Stimulated activated CD4-positive, alpha-beta T cell treated with anti-CD3 and anti-CD28 coated beads, Interleukin-12 subunit alpha, Interleukin-12 subunit beta, amount 100 ng/mL, for 4 hours (primary cell): ENCODE measurements at regions not wholly inside any gene's neighbourhood (a gene's known extent, or its start where the extent isn't known, plus 50 kb on each side); places are given as distances from the start of the nearest gene placed in this dataset.
"Not testable (repeated sequence)": the region's sequence is repeated elsewhere in the genome, so short reads cannot be mapped to it uniquely, and the experiment has no call there.

Experiments used
- DNase-seq: peaks from one replicate; pipeline ENCODE4 v3.0.0-alpha.2; 2020

DNA sequence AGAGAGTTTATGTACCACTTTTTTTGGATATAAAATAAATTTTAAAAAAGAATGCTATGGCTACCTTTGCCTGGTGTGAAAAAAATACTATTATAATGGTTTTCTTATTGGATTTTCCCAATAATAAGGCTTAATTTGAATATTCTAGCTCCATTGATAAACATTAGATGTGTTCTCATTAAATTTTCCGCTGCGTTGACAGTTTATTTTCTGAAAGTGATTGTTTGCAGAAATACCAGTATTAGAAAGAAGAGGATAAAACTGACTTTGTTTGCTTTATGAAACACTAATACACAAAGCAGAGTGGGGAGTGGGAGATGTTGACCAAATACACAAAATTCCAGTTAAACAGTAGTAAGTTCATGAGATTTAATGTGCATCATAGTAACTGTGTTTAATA, 433.3 kb upstream of the TMEFF2 start:
- DNase-seq = no peak

- no peak for DNase-seq
Measured at GRCh38 chr2:192615105-192615504, 420.4 kb upstream of the TMEFF2 start.

- DNase-seq = no peak
Measured at GRCh38 chr2:192604295-192604694, 409.6 kb upstream of the TMEFF2 start.

DNA sequence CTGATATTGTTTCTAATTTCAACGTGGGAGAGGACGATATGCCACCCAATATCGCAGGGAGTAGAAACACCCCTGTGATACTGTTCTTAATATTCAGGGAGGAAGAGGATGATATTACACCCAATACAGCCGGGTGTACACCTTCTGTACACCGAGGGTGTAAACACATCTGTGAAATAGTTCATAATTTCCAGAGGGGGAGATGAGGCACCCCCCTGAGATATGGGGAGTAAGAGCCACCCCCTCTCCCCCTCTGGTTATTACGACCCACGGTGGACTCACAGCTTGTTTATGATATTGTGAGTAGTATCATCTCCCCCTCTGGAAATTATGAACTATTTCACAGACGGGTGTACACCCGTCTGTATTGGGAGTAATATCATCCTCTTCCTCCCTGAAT, 403.9 kb upstream of the TMEFF2 start:
- DNase-seq = not testable (repeated sequence)

DNA sequence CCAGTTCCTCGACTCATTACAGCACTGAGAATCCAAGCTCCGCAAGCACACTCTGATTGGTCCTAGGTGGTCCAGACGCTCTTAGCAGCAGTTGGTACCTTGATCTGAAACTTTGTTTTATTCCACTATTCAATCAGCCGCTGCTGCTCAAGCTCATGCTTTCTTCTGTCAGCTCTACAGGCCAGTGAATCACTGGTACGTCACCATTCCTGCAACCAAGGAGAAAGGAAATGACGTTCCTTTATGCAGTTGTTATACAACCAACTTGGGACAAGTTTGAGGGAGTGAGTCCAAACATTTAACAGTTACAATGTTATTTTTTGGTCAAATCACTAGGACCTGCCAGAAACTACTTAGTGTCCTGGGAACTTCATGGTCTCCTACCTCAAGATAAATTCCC, 398.8 kb upstream of the TMEFF2 start:
- DNase-seq = no peak

GRCh38 chr2:192591617-192592016, 396.9 kb upstream of the TMEFF2 start:
- DNase-seq = no peak

GRCh38 chr2:192585418-192585817, 390.7 kb upstream of the TMEFF2 start:
- DNase-seq = no peak

- no peak for DNase-seq
Measured at GRCh38 chr2:192584976-192585375, 390.2 kb upstream of the TMEFF2 start.

- DNase-seq = no peak
Measured at GRCh38 chr2:192579965-192580700, 385.4 kb upstream of the TMEFF2 start.

GRCh38 chr2:192578780-192579179, 384.0 kb upstream of the TMEFF2 start:
- no peak for DNase-seq

DNA sequence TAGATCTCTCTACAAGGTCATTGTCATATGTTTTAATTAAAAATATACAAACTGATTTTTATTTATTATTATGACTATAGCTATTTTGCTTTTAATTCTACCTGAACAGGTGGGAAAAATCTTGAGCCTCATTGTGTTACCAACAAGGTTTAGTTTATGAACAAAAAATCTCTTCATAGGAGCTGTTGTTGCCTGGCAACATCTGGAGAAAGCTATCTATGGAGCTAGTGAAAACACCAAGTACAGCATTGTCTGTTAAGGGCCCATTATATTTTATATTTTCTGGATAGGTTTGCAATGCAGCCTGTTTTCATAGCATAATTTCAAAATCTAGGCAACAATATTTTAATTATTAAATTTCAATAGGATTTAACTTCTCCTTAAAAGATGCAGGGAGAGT, 383.0 kb upstream of the TMEFF2 start:
- DNase-seq = no peak

DNA sequence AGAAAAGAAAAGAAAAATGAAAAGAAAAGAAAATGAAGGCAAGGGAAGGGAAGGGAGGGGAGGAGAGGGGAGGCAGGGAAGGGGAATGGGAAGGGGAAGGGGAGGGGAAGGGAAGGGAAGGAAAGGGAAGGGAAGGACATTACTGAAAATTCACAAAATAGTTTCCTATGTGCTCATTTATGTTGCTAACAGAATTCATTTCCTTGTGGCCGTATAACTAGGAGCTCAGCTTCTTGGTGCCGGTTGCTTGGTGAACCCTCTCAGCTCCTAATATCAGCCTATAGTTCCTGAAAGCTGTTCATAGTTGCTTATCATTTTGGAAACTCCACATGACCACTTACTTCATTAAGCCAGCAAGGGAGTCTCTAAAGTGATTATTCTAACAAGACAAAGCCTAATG, 379.8 kb upstream of the TMEFF2 start:
- DNase-seq = no peak

GRCh38 chr2:192571636-192572035, 376.9 kb upstream of the TMEFF2 start:
- DNase-seq = no peak

DNA sequence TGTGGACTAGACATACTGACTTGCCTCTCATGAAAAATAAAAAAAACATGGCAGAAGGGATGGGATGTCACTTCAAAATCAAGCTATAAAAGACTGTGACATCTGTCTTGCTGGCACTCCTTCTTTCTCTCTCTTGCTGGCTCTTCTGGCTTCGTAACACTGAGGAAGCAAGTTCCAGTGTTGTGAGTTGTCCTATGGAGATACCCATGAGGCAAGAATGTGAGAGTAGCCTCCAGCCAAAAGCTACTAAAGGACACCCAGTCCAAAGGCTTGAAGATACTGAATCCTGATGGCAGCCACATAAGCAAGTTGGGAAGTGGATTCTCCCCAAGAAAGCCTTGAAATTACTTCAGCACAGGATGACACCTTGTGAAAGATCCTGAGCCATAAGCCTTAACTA, 376.1 kb upstream of the TMEFF2 start:
- DNase-seq = no peak

- DNase-seq = no peak
Measured at GRCh38 chr2:192566863-192567262, 372.1 kb upstream of the TMEFF2 start.

- no peak for DNase-seq
Measured at GRCh38 chr2:192560326-192560725, 365.6 kb upstream of the TMEFF2 start.

DNA sequence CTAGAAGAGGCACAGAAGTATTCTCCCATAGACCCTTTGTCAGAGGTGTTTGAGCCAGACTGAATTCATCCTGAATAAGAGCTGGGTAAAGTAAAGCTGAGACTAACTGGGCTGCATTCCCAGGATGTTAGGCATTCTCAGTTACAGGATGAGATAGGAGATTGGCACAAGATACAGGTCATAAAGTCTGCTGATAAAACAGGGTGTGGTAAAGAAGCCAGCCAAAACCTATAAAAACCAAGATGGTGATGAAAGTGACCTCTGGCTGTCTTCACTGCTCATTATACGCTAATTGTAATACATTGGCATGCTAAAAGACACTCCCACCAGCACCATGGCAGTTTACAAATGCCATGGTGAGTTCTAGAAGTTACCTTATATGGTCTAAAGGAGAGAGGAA, 364.9 kb upstream of the TMEFF2 start:
- DNase-seq = no peak

- no peak for DNase-seq
Measured at GRCh38 chr2:192558637-192559036, 363.9 kb upstream of the TMEFF2 start.

GRCh38 chr2:192555740-192556139, 361.0 kb upstream of the TMEFF2 start:
- DNase-seq = no peak

GRCh38 chr2:192551760-192552159, 357.0 kb upstream of the TMEFF2 start:
- DNase-seq = no peak

GRCh38 chr2:192546565-192546964, 351.8 kb upstream of the TMEFF2 start:
- DNase-seq = no peak

DNA sequence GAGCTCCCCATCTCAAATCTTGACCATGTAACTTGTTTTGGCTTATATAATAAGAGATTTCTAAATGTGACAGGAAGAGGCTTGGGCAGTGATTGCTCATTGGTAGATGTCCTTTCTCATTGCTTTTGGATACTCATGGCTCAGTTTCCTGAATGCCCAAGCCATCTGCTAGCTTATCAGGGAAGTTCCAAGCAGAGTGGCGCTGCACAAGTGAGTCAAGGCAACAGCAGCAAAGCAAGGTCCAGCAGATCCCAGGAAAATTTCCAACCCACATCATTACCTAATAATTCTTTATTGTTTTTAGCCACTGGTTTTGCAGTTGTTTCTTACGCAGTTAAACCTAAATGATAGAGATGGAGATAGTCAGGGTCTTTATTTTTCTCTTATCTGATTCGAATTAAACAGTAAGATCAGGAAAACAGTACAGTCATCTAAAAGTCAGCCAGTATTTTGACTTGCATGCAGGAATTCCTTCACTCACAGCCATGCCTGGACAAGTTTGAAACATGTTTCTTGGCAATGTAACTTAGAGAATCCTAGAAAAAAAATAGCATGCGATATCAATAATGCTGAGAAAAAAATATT, 349.7 kb upstream of the TMEFF2 start:
- no peak for DNase-seq

DNA sequence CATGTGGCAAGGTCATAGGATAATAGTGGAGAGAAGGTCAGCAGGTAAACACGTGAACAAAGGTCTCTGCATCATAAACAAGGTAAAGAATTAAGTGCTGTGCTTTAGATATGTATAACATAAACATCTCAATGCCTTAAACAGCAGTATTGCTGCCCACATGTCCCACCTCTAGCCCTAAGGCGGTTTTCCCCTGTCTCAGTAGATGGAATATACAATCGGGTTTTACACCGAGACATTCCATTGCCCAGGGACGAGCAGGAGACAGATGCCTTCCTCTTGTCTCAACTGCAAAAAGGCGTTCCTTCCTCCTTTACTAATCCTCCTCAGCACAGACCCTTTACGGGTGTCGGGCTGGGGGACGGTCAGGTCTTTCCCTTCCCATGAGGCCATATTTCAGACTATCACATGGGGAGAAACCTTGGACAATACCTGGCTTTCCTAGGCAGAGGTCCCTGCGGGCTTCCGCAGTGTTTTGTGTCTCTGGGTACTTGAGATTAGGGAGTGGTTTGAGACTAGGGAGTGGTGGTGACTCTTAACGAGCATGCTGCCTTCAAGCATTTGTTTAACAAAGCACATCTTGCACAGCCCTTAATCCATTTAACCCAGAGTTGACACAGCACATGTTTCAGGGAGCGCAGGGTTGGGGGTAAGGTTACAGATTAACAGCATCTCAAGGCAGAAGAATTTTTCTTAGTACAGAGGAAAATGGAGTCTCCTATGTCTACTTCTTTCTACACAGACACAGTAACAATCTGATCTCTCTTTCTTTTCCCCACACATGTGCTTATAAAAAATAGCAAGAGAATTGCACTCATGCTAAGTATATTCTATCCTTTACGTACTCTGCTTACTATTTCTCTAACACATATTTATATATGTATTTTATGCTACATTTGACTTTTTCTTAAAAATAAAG, 347.7 kb upstream of the TMEFF2 start:
- DNase-seq = not testable (repeated sequence)

- no peak for DNase-seq
Measured at GRCh38 chr2:192539306-192539705, 344.6 kb upstream of the TMEFF2 start.
